Tibial artery (tissue), 4 donors: ENCODE measurements at regions not wholly inside any gene's neighbourhood (a gene's known extent, or its start where the extent isn't known, plus 50 kb on each side); places are given as distances from the start of the nearest gene placed in this dataset.

Experiments
- DNase-seq, 2 donors: peaks; one replicate each; pipeline ENCODE4 v3.0.0-alpha.2; 2019
- H3K27ac ChIP-seq, 2 donors: fragments of 200-600 bp; sonication (generic) in 1 of 2; 1 replicate in 1 of 2; 2 replicates in 1 of 2; pipeline ENCODE4 v1.5.1; 2018 to 2019; ENCODE audit warnings: mild to moderate bottlenecking in 1 of 2
- H3K27me3 ChIP-seq, 2 donors: fragments of 200-600 bp; sonication (generic) in 1 of 2; one replicate each; pipeline versions ENCODE4 v1.5.1 to v1.6.0; 2016 to 2019
- H3K36me3 ChIP-seq, 3 donors: fragments of 200-600 bp; sonication (generic) in 2 of 3; one replicate each; pipeline ENCODE4 v1.5.1; 2016 to 2019; ENCODE audit warnings: mild to moderate bottlenecking in 2 of 3
- H3K4me1 ChIP-seq, 4 donors: fragments of 200-600 bp; sonication (generic) in 2 of 4; 1 replicate in 3 of 4; 2 replicates in 1 of 4; pipeline ENCODE4 v1.5.1; 2016 to 2019
- H3K4me3 ChIP-seq, 2 donors: fragments of 200-600 bp; sonication (generic) in 1 of 2; 1 replicate in 1 of 2; 2 replicates in 1 of 2; pipeline ENCODE4 v1.5.1; 2018 to 2019; ENCODE audit warnings: mild to moderate bottlenecking in 2 of 2
- H3K9me3 ChIP-seq, 3 donors: fragments of 200-600 bp; sonication (generic) in 1 of 3; one replicate each; pipeline ENCODE4 v1.5.1; 2016 to 2019
- intact Hi-C: fragments of 100-400 bp; cut with DNase I; formaldehyde crosslinking; loops from one replicate; pipeline ENCODE4 v1.15.0; 2023; ENCODE audit warnings: low total_unique reads
- TF ChIP-seq, protein P1 (sequence below), 2 experiments: fragments of 200-600 bp in 1 of 2; fragments of 450-650 bp in 1 of 2; IDR thresholded peaks; one replicate each; pipeline ENCODE4 v1.5.1; 2017 to 2019; ENCODE audit warnings: antibody characterized with exemption in 2 of 2, mild to moderate bottlenecking in 1 of 2, moderate library complexity in 1 of 2

DNA sequence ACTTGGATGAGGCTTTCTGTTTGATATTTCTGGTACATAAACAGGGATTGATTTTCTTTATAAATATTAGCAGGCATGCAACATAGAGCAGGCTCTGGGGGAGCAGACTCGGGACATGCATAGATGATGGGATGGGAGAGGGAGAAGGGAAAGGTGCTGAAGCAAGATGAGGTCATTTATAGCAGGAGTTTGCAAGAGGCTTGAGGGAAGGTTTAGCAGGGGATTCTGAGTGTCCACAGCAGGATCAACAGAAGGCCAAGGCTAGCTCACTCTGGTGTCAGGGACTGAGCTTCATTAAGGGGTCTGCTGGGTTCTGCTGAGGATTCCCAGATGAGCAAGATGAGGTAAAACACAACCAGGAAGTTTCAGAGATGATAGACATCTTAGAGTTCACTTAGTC lies 309.1 kb upstream of the CELF4 start:
- DNase-seq, result no peak
- H3K4me3 ChIP-seq, result no peak overlapping the region
- intact Hi-C loops, result no loop called here
- TF ChIP-seq, protein P1, sequence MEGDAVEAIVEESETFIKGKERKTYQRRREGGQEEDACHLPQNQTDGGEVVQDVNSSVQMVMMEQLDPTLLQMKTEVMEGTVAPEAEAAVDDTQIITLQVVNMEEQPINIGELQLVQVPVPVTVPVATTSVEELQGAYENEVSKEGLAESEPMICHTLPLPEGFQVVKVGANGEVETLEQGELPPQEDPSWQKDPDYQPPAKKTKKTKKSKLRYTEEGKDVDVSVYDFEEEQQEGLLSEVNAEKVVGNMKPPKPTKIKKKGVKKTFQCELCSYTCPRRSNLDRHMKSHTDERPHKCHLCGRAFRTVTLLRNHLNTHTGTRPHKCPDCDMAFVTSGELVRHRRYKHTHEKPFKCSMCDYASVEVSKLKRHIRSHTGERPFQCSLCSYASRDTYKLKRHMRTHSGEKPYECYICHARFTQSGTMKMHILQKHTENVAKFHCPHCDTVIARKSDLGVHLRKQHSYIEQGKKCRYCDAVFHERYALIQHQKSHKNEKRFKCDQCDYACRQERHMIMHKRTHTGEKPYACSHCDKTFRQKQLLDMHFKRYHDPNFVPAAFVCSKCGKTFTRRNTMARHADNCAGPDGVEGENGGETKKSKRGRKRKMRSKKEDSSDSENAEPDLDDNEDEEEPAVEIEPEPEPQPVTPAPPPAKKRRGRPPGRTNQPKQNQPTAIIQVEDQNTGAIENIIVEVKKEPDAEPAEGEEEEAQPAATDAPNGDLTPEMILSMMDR (IDR thresholded peaks at IDR 0.05), result no peak
- no peaks in the 10 kb centered on the region for H3K36me3 ChIP-seq
- H3K9me3 ChIP-seq, result no peaks in the 10 kb centered on the region
- H3K27me3 ChIP-seq, result no peaks in the 10 kb centered on the region
- H3K4me1 ChIP-seq, result no peaks in the 10 kb centered on the region
- no peak overlapping the region for H3K27ac ChIP-seq

DNA sequence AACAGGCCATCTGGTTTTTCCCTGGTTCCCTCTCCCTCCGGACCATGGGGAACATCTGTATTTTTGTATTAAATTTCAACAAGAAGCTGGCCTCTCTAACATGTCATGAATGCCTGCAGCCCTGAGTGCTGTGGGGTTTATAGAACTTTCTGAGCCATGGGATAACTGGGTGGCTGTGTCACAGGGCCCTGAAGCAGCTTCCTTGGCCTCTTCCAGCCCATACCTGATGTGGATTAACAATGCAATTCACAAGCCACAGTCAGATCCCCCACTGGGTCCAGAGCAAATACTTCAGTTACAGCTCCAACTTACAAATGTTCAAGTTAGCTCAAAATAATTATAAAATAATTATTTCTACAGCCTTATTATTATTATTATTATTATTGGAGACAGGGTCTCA lies 307.8 kb upstream of the CELF4 start:
- intact Hi-C loops, result no loop called here
- Histone ChIP-seq H3K36me3 (no peaks in the 10 kb centered on the region), H3K27ac (no peak overlapping the region), H3K27me3 (no peaks in the 10 kb centered on the region), H3K4me1 (no peaks in the 10 kb centered on the region), H3K9me3 (no peaks in the 10 kb centered on the region), H3K4me3 (no peak overlapping the region)
- no peak for DNase-seq
- TF ChIP-seq, protein P1 (IDR thresholded peaks at IDR 0.05), result no peak

DNA sequence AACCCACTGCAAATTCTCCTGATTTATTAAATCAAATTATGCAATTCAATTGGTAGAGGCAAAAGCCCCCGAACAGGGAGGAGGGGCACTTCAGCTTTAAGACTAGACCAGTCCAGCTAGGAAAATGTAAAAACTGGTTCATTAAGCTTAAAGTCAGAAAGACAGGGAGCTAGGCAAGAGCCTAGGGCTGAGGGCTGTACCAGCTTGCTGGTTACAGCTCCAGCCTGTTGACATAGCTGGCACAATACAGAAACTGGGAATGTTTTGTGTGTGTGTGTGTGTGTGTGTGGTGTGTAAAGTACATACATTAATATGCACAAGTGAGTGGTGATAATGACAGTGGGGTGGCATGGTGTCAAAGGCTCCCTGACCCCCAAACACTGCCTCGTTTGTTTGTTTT lies 307.0 kb upstream of the CELF4 start:
- no peak overlapping the region for H3K4me3 ChIP-seq

DNA sequence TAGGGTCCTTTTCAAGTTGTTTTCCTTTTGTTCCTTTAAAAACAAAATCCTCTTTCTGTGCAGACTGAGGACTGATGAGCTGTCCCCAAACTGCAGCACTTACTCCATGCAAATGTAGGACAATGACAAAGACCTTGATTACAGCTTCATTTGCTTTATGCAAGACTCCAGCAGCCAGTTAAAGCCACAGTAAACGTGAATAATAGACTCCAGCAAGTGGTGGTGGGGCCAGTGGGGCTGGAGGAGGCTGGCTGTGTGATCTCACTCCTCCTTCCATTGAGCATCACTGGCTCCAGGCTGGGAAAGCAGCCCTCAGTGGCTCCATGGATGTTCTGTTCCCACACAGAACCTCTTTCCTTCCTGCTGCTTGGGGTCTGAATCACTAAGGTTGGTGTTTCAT lies 306.0 kb upstream of the CELF4 start:
- H3K9me3 ChIP-seq, result no peaks in the 10 kb centered on the region
- no peaks in the 10 kb centered on the region for H3K36me3 ChIP-seq
- H3K4me3 ChIP-seq, result no peak overlapping the region
- DNase-seq, result no peak
- H3K4me1 ChIP-seq, result no peaks in the 10 kb centered on the region
- intact Hi-C loops, result no loop called here
- H3K27me3 ChIP-seq, result no peaks in the 10 kb centered on the region
- TF ChIP-seq, protein P1 (IDR thresholded peaks at IDR 0.05), result no peak
- no peak overlapping the region for H3K27ac ChIP-seq

More for the DNA sequence above, 307.0 kb upstream of the CELF4 start:
- intact Hi-C loops, result no loop called here
- no peaks in the 10 kb centered on the region for H3K36me3 ChIP-seq
- H3K9me3 ChIP-seq, result no peaks in the 10 kb centered on the region
- TF ChIP-seq, protein P1 (IDR thresholded peaks at IDR 0.05), result no peak
- no peak for DNase-seq
- H3K27ac ChIP-seq, result no peak overlapping the region
- no peaks in the 10 kb centered on the region for H3K27me3 ChIP-seq
- no peaks in the 10 kb centered on the region for H3K4me1 ChIP-seq

DNA sequence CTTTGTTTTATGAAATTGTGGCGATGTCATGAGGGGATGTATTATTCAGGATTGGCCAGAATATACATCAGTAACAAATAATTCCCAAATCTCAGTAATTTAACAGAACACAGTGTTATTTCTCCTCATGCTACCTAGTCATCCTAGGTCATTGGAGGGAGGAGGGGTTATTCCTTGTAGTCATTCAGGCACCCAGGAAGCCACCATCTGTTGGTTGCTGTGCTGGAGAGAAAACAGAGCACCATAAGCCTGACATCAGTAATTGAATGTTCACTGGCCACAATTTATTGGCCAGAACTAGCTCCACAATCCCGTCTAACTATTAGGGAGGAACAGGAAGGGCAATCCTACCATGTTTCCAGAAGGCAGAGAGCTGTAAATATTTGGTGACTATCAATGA lies 303.5 kb upstream of the CELF4 start:
- Histone ChIP-seq H3K27me3 (no peaks in the 10 kb centered on the region), H3K4me3 (no peak overlapping the region), H3K4me1 (no peaks in the 10 kb centered on the region), H3K27ac (no peak overlapping the region), H3K36me3 (no peaks in the 10 kb centered on the region), H3K9me3 (no peaks in the 10 kb centered on the region)
- intact Hi-C loops, result no loop called here
- no peak for DNase-seq
- TF ChIP-seq, protein P1 (IDR thresholded peaks at IDR 0.05), result no peak

DNA sequence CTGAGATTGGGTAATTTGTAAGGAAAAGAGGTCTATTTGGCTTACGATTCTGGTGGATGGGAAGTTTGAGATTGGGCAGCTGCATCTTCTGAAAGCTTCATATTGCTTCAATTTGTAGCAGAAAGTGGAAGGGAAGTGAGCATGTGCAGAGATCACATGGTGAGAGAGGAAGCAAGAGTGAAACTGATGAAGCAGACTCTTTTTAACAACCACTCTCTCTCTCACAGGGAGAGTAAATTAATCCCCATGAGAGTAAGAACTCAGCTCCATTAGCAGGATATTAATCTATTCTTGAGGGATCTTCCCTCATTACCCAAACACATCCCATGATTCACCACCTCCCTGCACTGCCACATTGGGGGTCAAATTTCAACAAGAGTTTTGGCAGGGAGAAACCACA lies 298.5 kb upstream of the CELF4 start:
- intact Hi-C loops, result no loop called here
- TF ChIP-seq, protein P1 (IDR thresholded peaks at IDR 0.05), result no peak
- no peak for DNase-seq

More for the DNA sequence above, 298.5 kb upstream of the CELF4 start:
- Histone ChIP-seq H3K27me3 (no peaks in the 10 kb centered on the region), H3K27ac (no peak overlapping the region), H3K4me3 (no peak overlapping the region), H3K36me3 (no peaks in the 10 kb centered on the region), H3K4me1 (no peaks in the 10 kb centered on the region), H3K9me3 (no peaks in the 10 kb centered on the region)
